ENCODE measurements at regions not wholly inside any gene's neighbourhood (a gene's known extent, or its start where the extent isn't known, plus 50 kb on each side); places are given as distances from the start of the nearest gene placed in this dataset.

DNA sequence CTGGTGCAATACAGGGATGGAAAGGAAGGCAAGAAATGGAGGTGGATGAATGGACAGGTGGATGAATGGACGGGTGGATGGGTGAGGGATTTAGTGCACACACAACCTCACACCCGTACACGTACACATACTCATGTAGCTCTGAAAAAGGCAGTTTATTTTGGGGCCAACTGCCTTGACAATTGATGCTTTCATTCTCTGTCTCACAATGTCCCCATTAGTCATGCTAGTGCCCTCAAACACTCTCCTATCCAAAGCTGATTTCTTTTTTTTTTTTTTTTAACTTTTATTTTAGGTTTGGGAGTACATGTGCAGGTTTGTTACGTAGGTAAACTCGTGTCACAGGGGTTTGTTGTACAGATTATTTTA, 495.0 kb downstream of the DMAC1 start:
- in situ Hi-C loops (cut with HindIII; ENCODE audit: low pct_unique_long_range_greater_than_20kb, low sequenced_read_pairs): no loop called here
- DNase-seq (ENCODE audit: low read depth in 1 of 2, low spot score in 1 of 2): no peak
- TF ChIP-seq JUND (IDR thresholded peaks at IDR 0.05; ENCODE audit: low read depth): no peak

DNA sequence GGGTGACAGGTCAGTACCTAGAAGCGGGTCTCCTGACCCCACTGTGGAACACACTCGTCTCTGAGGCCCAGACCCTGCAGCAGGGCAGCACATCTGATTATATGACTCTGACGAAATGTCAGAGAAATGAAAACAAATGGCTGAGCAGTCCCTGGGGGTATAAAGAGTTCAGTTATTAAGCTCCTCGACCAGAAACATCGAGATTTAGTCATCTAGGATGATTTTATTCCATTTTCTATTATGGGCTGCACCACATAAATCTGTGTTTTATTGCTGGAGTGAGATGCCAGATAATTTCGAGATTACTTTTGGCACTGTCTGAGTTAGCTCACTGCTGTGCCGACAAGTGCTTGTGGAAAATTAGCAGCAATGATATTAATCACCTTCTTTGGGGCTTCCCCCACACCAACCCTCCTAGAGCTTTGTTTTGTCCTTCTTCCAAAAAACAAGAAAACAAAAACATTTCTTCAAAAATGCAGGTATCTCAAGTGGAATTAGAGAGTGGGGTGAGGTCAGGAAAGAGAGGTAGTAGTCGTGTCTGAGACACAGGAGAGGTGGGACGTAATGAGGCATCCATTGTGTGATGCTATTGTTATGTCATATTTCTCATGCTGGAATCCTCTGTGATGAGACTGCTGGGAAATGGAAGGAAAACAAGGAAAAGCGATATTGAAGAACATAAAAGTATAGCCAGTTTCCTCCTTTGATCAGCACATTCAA, 495.5 kb downstream of the DMAC1 start:
- DNase-seq (ENCODE audit: low read depth in 1 of 2, low spot score in 1 of 2): no peak
- no peak for TF ChIP-seq JUND (IDR thresholded peaks at IDR 0.05; ENCODE audit: low read depth)
- in situ Hi-C loops (cut with HindIII; ENCODE audit: low pct_unique_long_range_greater_than_20kb, low sequenced_read_pairs): no loop called here

DNA sequence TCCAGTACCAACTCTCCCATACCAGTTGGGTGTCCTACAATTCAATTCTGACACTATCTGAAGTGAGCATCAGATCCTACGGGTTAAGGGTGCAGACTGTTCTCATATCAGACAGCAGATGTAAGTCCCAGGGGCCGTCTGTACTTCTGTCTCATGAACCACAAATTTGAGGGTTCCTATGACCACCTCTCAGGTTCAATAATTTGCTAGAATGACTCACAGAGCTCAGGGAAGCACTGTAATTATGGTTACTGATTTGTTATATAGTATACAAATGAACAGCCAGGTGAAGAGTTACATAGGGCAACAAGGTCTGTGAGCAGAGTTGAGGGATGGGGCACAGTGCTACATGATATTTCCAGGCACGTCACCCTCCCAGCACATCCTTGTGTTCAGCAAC, 499.1 kb downstream of the DMAC1 start:
- in situ Hi-C loops (cut with HindIII; ENCODE audit: low pct_unique_long_range_greater_than_20kb, low sequenced_read_pairs): no loop called here
- TF ChIP-seq JUND (IDR thresholded peaks at IDR 0.05; ENCODE audit: low read depth): no peak
- no peak for DNase-seq (ENCODE audit: low read depth in 1 of 2, low spot score in 1 of 2)

DNA sequence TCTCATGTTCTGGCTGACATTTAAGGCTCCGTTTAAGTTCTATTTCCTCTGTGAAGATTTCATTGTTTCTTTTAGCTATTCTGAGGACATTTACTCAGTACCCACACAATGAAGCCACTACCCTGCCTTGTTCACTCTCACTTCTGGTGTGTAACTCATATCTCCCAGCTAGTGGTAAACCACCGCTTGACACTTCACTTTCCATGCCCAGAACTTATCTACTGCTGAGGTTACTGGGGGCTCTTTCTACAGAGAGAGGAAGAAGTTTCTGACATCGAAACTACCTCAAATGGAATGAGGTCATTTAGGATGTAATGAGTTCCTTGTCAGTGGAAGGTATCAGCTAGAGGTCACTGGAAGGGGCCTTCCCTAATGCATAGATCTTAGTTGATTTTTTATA, 501.5 kb downstream of the DMAC1 start:
- DNase-seq (ENCODE audit: low read depth in 1 of 2, low spot score in 1 of 2): no peak
- no peak for TF ChIP-seq JUND (IDR thresholded peaks at IDR 0.05; ENCODE audit: low read depth)
- in situ Hi-C loops (cut with HindIII; ENCODE audit: low pct_unique_long_range_greater_than_20kb, low sequenced_read_pairs): no loop called here

DNA sequence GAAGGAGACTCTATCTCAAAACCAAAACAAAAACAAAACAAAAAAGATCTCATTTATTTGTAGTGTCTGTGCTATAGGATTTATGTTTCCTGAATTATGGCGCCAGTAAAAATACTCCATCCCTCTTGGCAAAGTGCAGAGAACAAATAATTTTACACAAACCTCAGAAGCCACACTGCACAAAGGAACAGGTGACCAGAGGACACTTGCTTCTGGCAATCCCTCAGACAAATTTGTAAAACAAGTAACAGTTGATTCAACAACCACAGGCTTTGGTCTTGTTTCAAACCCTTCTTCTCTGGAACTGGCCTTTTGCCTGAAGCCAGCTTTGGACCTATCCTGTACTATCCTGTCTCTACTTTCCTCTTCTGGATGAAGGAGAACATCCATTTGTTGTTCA, 502.1 kb downstream of the DMAC1 start:
- TF ChIP-seq JUND (IDR thresholded peaks at IDR 0.05; ENCODE audit: low read depth): no peak
- DNase-seq (ENCODE audit: low read depth in 1 of 2, low spot score in 1 of 2): peak in 1 of 2 experiments; percentile 50
- in situ Hi-C loops (cut with HindIII; ENCODE audit: low pct_unique_long_range_greater_than_20kb, low sequenced_read_pairs): no loop called here

DNA sequence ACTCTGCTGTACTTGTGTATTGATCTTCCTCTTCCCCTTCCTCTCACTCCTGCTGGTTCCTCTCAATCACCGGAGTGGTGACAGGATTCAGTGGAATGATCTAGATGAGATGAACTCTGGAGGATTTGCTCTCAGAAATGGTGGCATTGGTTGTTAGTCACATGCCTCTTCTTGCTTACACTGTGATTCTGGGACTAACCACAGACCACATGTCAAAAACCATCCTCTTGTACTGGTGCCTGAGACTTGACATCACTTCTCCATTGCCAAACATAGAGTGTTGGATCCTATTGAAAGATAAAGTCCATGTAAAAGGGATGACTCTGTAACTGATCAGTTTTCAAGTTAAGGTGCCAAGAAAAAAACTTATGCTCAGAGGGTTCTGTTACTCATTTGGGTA, 506.5 kb downstream of the DMAC1 start:
- TF ChIP-seq JUND (IDR thresholded peaks at IDR 0.05; ENCODE audit: low read depth): no peak
- in situ Hi-C loops (cut with HindIII; ENCODE audit: low pct_unique_long_range_greater_than_20kb, low sequenced_read_pairs): no loop called here
- DNase-seq (ENCODE audit: low read depth in 1 of 2, low spot score in 1 of 2): no peak

DNA sequence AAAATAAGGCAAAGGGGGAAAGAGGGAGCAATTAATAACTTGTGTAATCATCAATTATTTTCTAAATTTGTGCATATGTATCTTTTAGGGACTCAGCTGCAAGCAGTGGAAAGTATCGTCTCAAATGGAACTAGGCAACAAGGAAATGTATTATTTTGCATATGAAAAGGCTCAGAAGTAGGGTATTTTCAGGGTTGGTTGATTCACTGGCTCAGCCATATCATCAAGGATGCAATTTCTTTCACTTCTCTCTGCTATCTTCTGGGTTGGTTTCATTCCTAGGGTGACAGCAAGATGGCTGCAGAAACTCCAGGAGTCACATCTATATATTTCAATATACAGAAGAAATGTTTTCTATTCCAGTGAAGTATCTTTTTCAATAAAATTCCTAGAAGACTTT, 509.8 kb downstream of the DMAC1 start:
- DNase-seq (ENCODE audit: low read depth in 1 of 2, low spot score in 1 of 2): no peak
- TF ChIP-seq JUND (IDR thresholded peaks at IDR 0.05; ENCODE audit: low read depth): no peak
- in situ Hi-C loops (cut with HindIII; ENCODE audit: low pct_unique_long_range_greater_than_20kb, low sequenced_read_pairs): no loop called here

DNA sequence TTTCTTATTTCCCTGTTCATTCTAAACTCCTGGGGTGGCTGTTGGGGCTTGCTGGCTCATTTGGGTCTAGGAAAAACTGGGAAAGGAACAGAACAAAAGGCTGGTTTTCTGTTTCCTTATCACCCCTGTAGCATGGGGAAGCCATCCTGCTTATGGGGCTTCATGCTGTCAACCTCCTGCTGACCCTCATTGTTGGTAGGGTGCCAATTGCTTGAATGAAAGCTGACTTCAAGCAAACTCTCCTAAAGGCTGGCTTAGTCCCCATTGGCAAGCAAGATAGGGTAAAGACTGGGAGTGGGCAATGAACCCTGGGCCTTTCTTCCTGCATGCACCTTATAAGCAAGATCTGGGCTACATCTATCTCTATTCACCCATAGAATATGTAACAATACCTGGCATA, 511.6 kb downstream of the DMAC1 start:
- DNase-seq (ENCODE audit: low read depth in 1 of 2, low spot score in 1 of 2): no peak
- TF ChIP-seq JUND (IDR thresholded peaks at IDR 0.05; ENCODE audit: low read depth): no peak
- in situ Hi-C loops (cut with HindIII; ENCODE audit: low pct_unique_long_range_greater_than_20kb, low sequenced_read_pairs): no loop called here

DNA sequence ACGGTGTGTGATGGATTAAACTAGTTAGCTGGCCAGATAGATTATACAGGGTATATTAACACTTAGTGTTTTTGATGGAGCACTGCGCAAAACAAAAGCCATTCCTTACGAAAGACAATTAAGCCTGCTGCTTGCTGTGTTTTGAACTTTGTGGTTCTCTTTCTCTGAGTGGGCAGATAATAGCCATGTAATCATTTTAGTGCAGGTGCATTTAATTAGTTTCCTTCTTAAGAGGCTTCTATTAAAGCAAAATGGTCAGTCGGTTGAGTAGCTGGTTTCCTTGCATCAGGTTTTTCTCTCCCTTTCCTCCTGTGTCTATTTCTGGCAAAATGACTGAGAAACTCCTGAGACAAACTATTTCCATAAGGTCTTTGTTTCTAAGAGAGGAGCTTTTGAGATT, 512.5 kb downstream of the DMAC1 start:
- no peak for TF ChIP-seq JUND (IDR thresholded peaks at IDR 0.05; ENCODE audit: low read depth)
- in situ Hi-C loops (cut with HindIII; ENCODE audit: low pct_unique_long_range_greater_than_20kb, low sequenced_read_pairs): no loop called here
- no peak for DNase-seq (ENCODE audit: low read depth in 1 of 2, low spot score in 1 of 2)

DNA sequence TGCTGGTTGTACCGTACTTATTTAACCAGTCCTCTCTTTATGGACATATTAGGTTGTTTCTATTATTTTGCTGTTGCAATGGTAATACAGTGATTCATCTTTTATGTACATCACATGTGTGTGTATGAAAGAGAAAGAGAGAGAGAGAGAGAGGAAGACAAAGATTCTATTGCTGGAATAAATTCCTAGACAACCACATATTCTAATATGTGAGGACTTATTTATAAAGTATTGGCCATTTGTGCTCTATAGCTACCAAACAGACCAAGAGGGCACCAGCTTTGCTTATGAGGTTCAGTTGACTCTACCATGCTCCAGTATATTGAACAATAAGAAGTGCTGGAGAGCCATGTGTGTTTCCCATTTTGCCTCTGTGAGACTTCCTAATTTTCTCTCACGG, 513.5 kb downstream of the DMAC1 start:
- in situ Hi-C loops (cut with HindIII; ENCODE audit: low pct_unique_long_range_greater_than_20kb, low sequenced_read_pairs): no loop called here
- DNase-seq (ENCODE audit: low read depth in 1 of 2, low spot score in 1 of 2): no peak
- TF ChIP-seq JUND (IDR thresholded peaks at IDR 0.05; ENCODE audit: low read depth): no peak

DNA sequence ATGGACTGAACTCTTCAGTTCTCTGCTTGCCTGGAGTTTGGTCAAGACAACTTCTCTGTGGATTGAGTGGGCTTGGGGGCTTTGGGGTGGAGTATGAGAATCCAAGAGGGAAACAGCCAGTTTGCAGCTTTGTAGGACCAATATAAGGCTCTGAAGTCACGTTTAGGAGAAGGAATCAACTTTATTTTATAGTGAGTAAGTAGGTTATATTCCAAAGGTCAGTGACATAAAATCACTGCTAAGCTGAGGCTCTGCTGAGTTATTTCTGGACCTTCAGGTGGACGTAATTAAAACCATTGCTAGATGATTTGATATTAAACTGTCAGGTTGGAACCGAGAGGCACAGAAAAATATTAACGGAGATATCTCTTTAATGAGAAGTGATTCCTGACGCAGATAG, 514.4 kb downstream of the DMAC1 start:
- in situ Hi-C loops (cut with HindIII; ENCODE audit: low pct_unique_long_range_greater_than_20kb, low sequenced_read_pairs): no loop called here
- no peak for TF ChIP-seq JUND (IDR thresholded peaks at IDR 0.05; ENCODE audit: low read depth)
- no peak for DNase-seq (ENCODE audit: low read depth in 1 of 2, low spot score in 1 of 2)

DNA sequence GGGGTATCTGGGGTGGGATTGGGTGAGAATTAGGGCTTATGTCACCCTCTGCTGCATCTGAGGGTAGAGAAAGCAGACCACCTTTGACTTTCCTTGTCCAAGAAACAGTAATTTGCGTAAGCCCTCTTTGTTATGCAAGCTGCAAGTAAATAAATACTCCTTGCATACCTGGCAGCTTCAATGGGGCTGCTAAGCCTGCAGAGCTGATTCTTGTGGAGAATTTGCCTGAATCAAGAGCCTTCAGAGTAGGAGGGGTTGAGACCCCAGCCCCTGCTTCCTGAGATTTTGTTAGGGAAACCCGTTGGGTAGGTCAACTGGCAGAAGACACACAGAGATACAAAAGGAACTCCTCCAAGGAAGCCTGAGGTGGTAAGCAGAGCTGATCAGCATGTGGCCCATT, 515.1 kb downstream of the DMAC1 start:
- no peak for TF ChIP-seq JUND (IDR thresholded peaks at IDR 0.05; ENCODE audit: low read depth)

DNA sequence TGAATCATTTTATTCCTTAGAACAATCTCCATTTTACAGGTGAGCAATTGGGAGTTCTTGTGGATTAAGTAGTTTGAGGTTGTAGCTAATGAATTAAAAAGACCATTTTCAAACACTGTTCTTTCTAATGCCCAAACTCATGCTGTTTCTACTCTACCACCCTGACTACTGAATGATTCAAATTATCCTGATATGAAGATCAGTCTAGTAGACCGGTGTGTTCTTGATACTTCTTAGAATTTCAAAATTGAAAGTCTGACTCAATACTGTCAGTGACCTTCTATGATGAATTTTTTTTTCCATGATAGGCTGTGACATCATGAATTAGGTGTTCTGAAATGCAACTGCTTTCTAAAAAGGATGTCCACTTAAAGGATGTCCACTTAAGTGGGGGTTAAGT, 515.5 kb downstream of the DMAC1 start:
- TF ChIP-seq JUND (IDR thresholded peaks at IDR 0.05; ENCODE audit: low read depth): no peak
- in situ Hi-C loops (cut with HindIII; ENCODE audit: low pct_unique_long_range_greater_than_20kb, low sequenced_read_pairs): no loop called here
- no peak for DNase-seq (ENCODE audit: low read depth in 1 of 2, low spot score in 1 of 2)

More for the DNA sequence above, 515.1 kb downstream of the DMAC1 start:
- no peak for DNase-seq (ENCODE audit: low read depth in 1 of 2, low spot score in 1 of 2)
- in situ Hi-C loops (cut with HindIII; ENCODE audit: low pct_unique_long_range_greater_than_20kb, low sequenced_read_pairs): no loop called here

DNA sequence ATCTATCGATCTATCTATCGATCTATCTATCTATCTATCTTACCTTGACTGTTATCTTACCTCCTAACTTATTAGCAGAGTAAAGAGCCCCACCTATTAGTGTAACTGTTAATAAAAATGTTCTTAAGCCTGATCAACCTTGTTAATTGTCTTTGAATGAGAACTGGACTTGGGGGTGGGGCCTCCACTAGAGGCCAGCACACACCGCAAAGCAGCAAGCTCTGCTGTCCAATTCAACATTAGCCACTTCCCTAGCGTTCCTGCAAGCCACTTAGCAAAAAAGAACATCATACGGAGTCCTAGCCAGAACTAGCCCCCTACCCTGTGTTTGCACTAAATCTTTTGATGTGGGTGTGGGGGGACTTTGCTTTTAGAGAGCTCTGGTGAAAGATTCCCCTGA, 515.8 kb downstream of the KDM4C start:
- no peak for TF ChIP-seq JUND (IDR thresholded peaks at IDR 0.05; ENCODE audit: low read depth)
- peak in 1 of 2 experiments; percentile 39 for DNase-seq (ENCODE audit: low read depth in 1 of 2, low spot score in 1 of 2)
- in situ Hi-C loops (cut with HindIII; ENCODE audit: low pct_unique_long_range_greater_than_20kb, low sequenced_read_pairs): no loop called here

Measured in T47D (cell line).